Skeletal muscle cell (primary cell): ENCODE measurements at regions not wholly inside any gene's neighbourhood (a gene's known extent, or its start where the extent isn't known, plus 50 kb on each side); places are given as distances from the start of the nearest gene placed in this dataset.

Experiments used
- DNase-seq: peaks from one replicate; pipeline ENCODE4 v3.0.0-alpha.2; 2010; ENCODE audit warnings: low read depth
- H3K4me3 ChIP-seq: 2 replicates; pipeline ENCODE4 v1.5.1; 2011; ENCODE audit warnings: low read depth, mild to moderate bottlenecking, control low read depth, low read length, moderate library complexity

- no peak for DNase-seq
- H3K4me3 ChIP-seq: no peak overlapping the region
These were observed 879.0 kb downstream of the SLC4A3 start for GRCh38 chr2:220506466-220506865.

- no peak for DNase-seq
These were observed 881.8 kb downstream of the SLC4A3 start for GRCh38 chr2:220509096-220509757.

GRCh38 chr2:220509966-220510365 is 882.5 kb downstream of the SLC4A3 start:
- H3K4me3 ChIP-seq: no peak overlapping the region
- DNase-seq: no peak

More at GRCh38 chr2:220509096-220509757, 881.8 kb downstream of the SLC4A3 start:
- H3K4me3 ChIP-seq: no peak overlapping the region

- DNase-seq: no peak
These were observed 883.2 kb downstream of the SLC4A3 start for GRCh38 chr2:220510668-220511067.

GRCh38 chr2:220512419-220512818 is 885.0 kb downstream of the SLC4A3 start:
- DNase-seq: no peak
- H3K4me3 ChIP-seq: no peak overlapping the region

More at GRCh38 chr2:220510668-220511067, 883.2 kb downstream of the SLC4A3 start:
- no peak overlapping the region for H3K4me3 ChIP-seq

GRCh38 chr2:220513573-220514288 is 886.3 kb downstream of the SLC4A3 start:
- H3K4me3 ChIP-seq: no peak overlapping the region
- DNase-seq: no peak

- no peak overlapping the region for H3K4me3 ChIP-seq
- DNase-seq: no peak
These were observed 894.1 kb downstream of the SLC4A3 start for GRCh38 chr2:220521551-220521950.

- DNase-seq: no peak
- H3K4me3 ChIP-seq: no peak overlapping the region
These were observed 900.8 kb downstream of the SLC4A3 start for GRCh38 chr2:220528180-220528675.

GRCh38 chr2:220531216-220531615 is 903.8 kb downstream of the SLC4A3 start:
- H3K4me3 ChIP-seq: no peak overlapping the region
- DNase-seq: no peak

GRCh38 chr2:220533485-220533884 is 906.1 kb downstream of the SLC4A3 start:
- no peak overlapping the region for H3K4me3 ChIP-seq
- no peak for DNase-seq

- no peak for DNase-seq
- no peak overlapping the region for H3K4me3 ChIP-seq
These were observed 912.1 kb downstream of the SLC4A3 start for GRCh38 chr2:220539481-220539880.

- DNase-seq: no peak
- H3K4me3 ChIP-seq: no peak overlapping the region
These were observed 916.6 kb downstream of the SLC4A3 start for GRCh38 chr2:220544049-220544448.

- DNase-seq: no peak
- no peak overlapping the region for H3K4me3 ChIP-seq
These were observed 923.7 kb downstream of the SLC4A3 start for GRCh38 chr2:220550995-220551700.

GRCh38 chr2:220552790-220553535 is 925.5 kb downstream of the SLC4A3 start:
- no peak overlapping the region for H3K4me3 ChIP-seq
- DNase-seq: no peak

- no peak for DNase-seq
- H3K4me3 ChIP-seq: no peak overlapping the region
These were observed 928.7 kb downstream of the SLC4A3 start for GRCh38 chr2:220555961-220556630.

GRCh38 chr2:220556658-220557057 is 929.2 kb downstream of the SLC4A3 start:
- DNase-seq: no peak
- no peak overlapping the region for H3K4me3 ChIP-seq

GRCh38 chr2:220560192-220560591 is 932.8 kb downstream of the SLC4A3 start:
- no peak overlapping the region for H3K4me3 ChIP-seq

GRCh38 chr2:220562375-220563140 is 935.1 kb downstream of the SLC4A3 start:
- no peak overlapping the region for H3K4me3 ChIP-seq
- DNase-seq: no peak

More at GRCh38 chr2:220560192-220560591, 932.8 kb downstream of the SLC4A3 start:
- no peak for DNase-seq
